ENCODE measurements at regions not wholly inside any gene's neighbourhood (a gene's known extent, or its start where the extent isn't known, plus 50 kb on each side); places are given as distances from the start of the nearest gene placed in this dataset.

- TF ChIP-seq RCOR1 (IDR thresholded peaks at IDR 0.05; ENCODE audit: insufficient replicate concordance, low read length), result no peak
- TF ChIP-seq MAFK (IDR thresholded peaks at IDR 0.05; ENCODE audit: low read depth, low read length), result no peak
- no peak for TF ChIP-seq USF2 (IDR thresholded peaks at IDR 0.05; ENCODE audit: low read depth, low read length)
- no peak for TF ChIP-seq CTCF (conservative IDR thresholded peaks at IDR 0.05; ENCODE audit: low read depth, low read length)
- no peak for TF ChIP-seq ELK1 (IDR thresholded peaks at IDR 0.05; ENCODE audit: borderline replicate concordance, low read depth, low read length)
- no peak for TF ChIP-seq MXI1 (IDR thresholded peaks at IDR 0.05; ENCODE audit: borderline replicate concordance, low read depth, low read length)
- no peak for TF ChIP-seq POLR2A (IDR thresholded peaks at IDR 0.05; ENCODE audit: low read depth, low read length)
- TF ChIP-seq CEBPB (IDR thresholded peaks at IDR 0.05; ENCODE audit: low read depth, low read length), result no peak
- TF ChIP-seq RAD21 (IDR thresholded peaks at IDR 0.05; ENCODE audit: low read length), result no peak
- TF ChIP-seq MAZ (IDR thresholded peaks at IDR 0.05; ENCODE audit: borderline replicate concordance, low read depth, low read length), result no peak
- TF ChIP-seq SMC3 (IDR thresholded peaks at IDR 0.05; ENCODE audit: low read depth, low read length), result no peak
- no peak for TF ChIP-seq NFE2L2 (IDR thresholded peaks at IDR 0.05; ENCODE audit: low read depth, low read length)
- no peak for TF ChIP-seq BHLHE40 (IDR thresholded peaks at IDR 0.05; ENCODE audit: low read depth, low read length)
- no peak for TF ChIP-seq CHD1 (IDR thresholded peaks at IDR 0.05; ENCODE audit: low read depth, low read length)
- TF ChIP-seq RFX5 (IDR thresholded peaks at IDR 0.05; ENCODE audit: low read depth, low read length), result no peak
- no peak for TF ChIP-seq FOS (IDR thresholded peaks at IDR 0.05; ENCODE audit: low read depth, low read length)
- H2AK5ac ChIP-seq (ENCODE audit: low read depth, low read length), result no peak overlapping the region
- H2BK120ac ChIP-seq (ENCODE audit: low read depth, low read length), result no peak overlapping the region
- no peaks in the 10 kb centered on the region for H3K79me1 ChIP-seq (ENCODE audit: low read depth in 1 of 2, low read length in 2 of 2)
- no TSS peak for BruUV-seq (replicated peaks)
- no peaks in the 10 kb centered on the region for H4K20me1 ChIP-seq (ENCODE audit: insufficient read depth, low read length)
- no peak overlapping the region for H4K8ac ChIP-seq (ENCODE audit: low read depth in 2 of 2, low read length in 2 of 2)
- DNase-seq (no peak), ATAC-seq (ENCODE audit: low read depth) (no peak)
- H2BK5ac ChIP-seq (ENCODE audit: low read depth, low read length, poor library complexity, severe bottlenecking), result no peak overlapping the region
- in situ Hi-C loops (cut with MboI; ENCODE audit: low sequenced_read_pairs) (no loop called here), dilution Hi-C loops (cut with HindIII; ENCODE audit: low sequenced_read_pairs, unreplicated experiment) (no loop called here), intact Hi-C loops (cut with micrococcal nuclease) (no loop called here)
- CTCF ChIA-PET, result no interaction called here
- no peaks in the 10 kb centered on the region for H3K9me1 ChIP-seq (ENCODE audit: insufficient read depth, low read length)
- H3K4me1 ChIP-seq (ENCODE audit: control insufficient read depth, insufficient read depth, low read length), result no peaks in the 10 kb centered on the region
- peaks cover 3% of the 10 kb centered on the region; the same call in 1 of the 2 replicates for H3K9me3 ChIP-seq (ENCODE audit: control insufficient read depth, insufficient read depth, low read length)
- H3K14ac ChIP-seq (replicated peaks; ENCODE audit: low read depth, low read length), result no peak overlapping the region
- H3K4me2 ChIP-seq (ENCODE audit: low read depth, low read length), result no peak overlapping the region
- no peak overlapping the region for H3K4ac ChIP-seq (ENCODE audit: low read depth, low read length)
- no peak overlapping the region for H3K18ac ChIP-seq (ENCODE audit: low read depth, low read length)
- no peak overlapping the region for H4K5ac ChIP-seq (ENCODE audit: low read depth, low read length)
- no peak overlapping the region for H2BK15ac ChIP-seq (ENCODE audit: low read depth, low read length)
- H3K23ac ChIP-seq (ENCODE audit: low read depth, low read length), result no peak overlapping the region
- H3K4me3 ChIP-seq (ENCODE audit: insufficient read depth, low read depth, low read length), result no peak overlapping the region
- no peak overlapping the region for H2AFZ ChIP-seq (replicated peaks; ENCODE audit: low read length, poor library complexity)
- H4K91ac ChIP-seq (ENCODE audit: insufficient read depth, low read depth, low read length), result no peak overlapping the region
- POLR2A ChIA-PET (ENCODE audit: unreplicated experiment), result no interaction called here
- no peak overlapping the region for H2BK20ac ChIP-seq (ENCODE audit: low read depth, low read length)
- H3K27ac ChIP-seq (ENCODE audit: insufficient read depth, low read length), result no peak overlapping the region
- H2AK9ac ChIP-seq (replicated peaks; ENCODE audit: low read depth, low read length, poor library complexity), result no peak overlapping the region
- no peak overlapping the region for H3K9ac ChIP-seq (ENCODE audit: low read depth, low read length)
- H3K36me3 ChIP-seq (ENCODE audit: control insufficient read depth, insufficient read depth, low read length), result no peaks in the 10 kb centered on the region
- no peaks in the 10 kb centered on the region for H3K27me3 ChIP-seq (ENCODE audit: control insufficient read depth, insufficient read depth, low read length)
- WGBS, 2 experiments (ENCODE audit: extremely low coverage in 2 of 2, insufficient read length in 1 of 2), result 65% methylated on average over 8 of the region's 9 CpGs; no CpG with 5 or more reads in 1 of the 2 experiments
- H3K56ac ChIP-seq (ENCODE audit: extremely low read depth, insufficient read depth, low read length), result no peak overlapping the region
Observed at GRCh38 chr16:52237823-52238222, 309.1 kb downstream of the TOX3 start.

All from IMR-90 (cell line).